ENCODE measurements at regions not wholly inside any gene's neighbourhood (a gene's known extent, or its start where the extent isn't known, plus 50 kb on each side); places are given as distances from the start of the nearest gene placed in this dataset.
"Not testable (repeated sequence)": the region's sequence is repeated elsewhere in the genome, so short reads cannot be mapped to it uniquely, and the experiment has no call there.

- no peak for DNase-seq
- no peaks in the 10 kb centered on the region for H3K4me1 Mint-ChIP-seq
- no peaks in the 10 kb centered on the region for H3K9me3 Mint-ChIP-seq
- H3K36me3 Mint-ChIP-seq (ENCODE audit: low read depth): no peaks in the 10 kb centered on the region
- H3K27ac Mint-ChIP-seq: no peak overlapping the region
- no peak overlapping the region for H3K4me3 Mint-ChIP-seq
- ATAC-seq: no peak
- H3K27me3 Mint-ChIP-seq: no peaks in the 10 kb centered on the region
Measured at GRCh38 chr10:57925045-57925444, 342.6 kb downstream of the IPMK start.

- Mint-ChIP-seq H3K4me1 (no peaks in the 10 kb centered on the region), H3K27ac (no peak overlapping the region), H3K36me3 (ENCODE audit: low read depth) (no peaks in the 10 kb centered on the region), H3K4me3 (no peak overlapping the region), H3K27me3 (no peaks in the 10 kb centered on the region), H3K9me3 (no peaks in the 10 kb centered on the region)
- DNase-seq: no peak
- no peak for ATAC-seq
Measured at GRCh38 chr10:57921140-57921539, 346.6 kb downstream of the IPMK start.

GRCh38 chr10:57919864-57920263 is 347.8 kb downstream of the IPMK start:
- DNase-seq (no peak), ATAC-seq (no peak)
- Mint-ChIP-seq H3K4me3 (no peak overlapping the region), H3K36me3 (ENCODE audit: low read depth) (no peaks in the 10 kb centered on the region), H3K27ac (no peak overlapping the region), H3K9me3 (no peaks in the 10 kb centered on the region), H3K4me1 (no peaks in the 10 kb centered on the region), H3K27me3 (no peaks in the 10 kb centered on the region)

GRCh38 chr10:57917019-57917418 is 350.7 kb downstream of the IPMK start:
- Mint-ChIP-seq H3K36me3 (ENCODE audit: low read depth) (no peaks in the 10 kb centered on the region), H3K4me3 (no peak overlapping the region), H3K4me1 (no peaks in the 10 kb centered on the region), H3K27me3 (no peaks in the 10 kb centered on the region), H3K27ac (no peak overlapping the region), H3K9me3 (no peaks in the 10 kb centered on the region)
- DNase-seq: no peak
- ATAC-seq: no peak

GRCh38 chr10:57905861-57906260 is 361.8 kb downstream of the IPMK start:
- H3K27me3 Mint-ChIP-seq: no peaks in the 10 kb centered on the region
- H3K4me3 Mint-ChIP-seq: no peak overlapping the region
- no peaks in the 10 kb centered on the region for H3K9me3 Mint-ChIP-seq
- H3K36me3 Mint-ChIP-seq (ENCODE audit: low read depth): no peaks in the 10 kb centered on the region
- no peak overlapping the region for H3K27ac Mint-ChIP-seq
- ATAC-seq: no peak
- H3K4me1 Mint-ChIP-seq: no peaks in the 10 kb centered on the region
- DNase-seq: no peak

GRCh38 chr10:57905010-57905409 is 362.7 kb downstream of the IPMK start:
- DNase-seq (no peak), ATAC-seq (no peak)
- Mint-ChIP-seq H3K36me3 (ENCODE audit: low read depth) (no peaks in the 10 kb centered on the region), H3K4me3 (no peak overlapping the region), H3K27me3 (no peaks in the 10 kb centered on the region), H3K27ac (no peak overlapping the region), H3K9me3 (no peaks in the 10 kb centered on the region), H3K4me1 (no peaks in the 10 kb centered on the region)

GRCh38 chr10:57898231-57898630 is 369.5 kb downstream of the IPMK start:
- Mint-ChIP-seq H3K4me1 (no peaks in the 10 kb centered on the region), H3K27me3 (no peaks in the 10 kb centered on the region), H3K27ac (no peak overlapping the region), H3K36me3 (ENCODE audit: low read depth) (no peaks in the 10 kb centered on the region), H3K9me3 (no peaks in the 10 kb centered on the region), H3K4me3 (no peak overlapping the region)
- ATAC-seq (no peak), DNase-seq (no peak)

- Mint-ChIP-seq H3K36me3 (ENCODE audit: low read depth) (no peaks in the 10 kb centered on the region), H3K27ac (no peak overlapping the region), H3K9me3 (no peaks in the 10 kb centered on the region), H3K27me3 (no peaks in the 10 kb centered on the region), H3K4me3 (no peak overlapping the region), H3K4me1 (no peaks in the 10 kb centered on the region)
- no peak for ATAC-seq
- no peak for DNase-seq
Measured at GRCh38 chr10:57897611-57898010, 370.1 kb downstream of the IPMK start.

- no peaks in the 10 kb centered on the region for H3K4me1 Mint-ChIP-seq
- H3K27ac Mint-ChIP-seq: no peak overlapping the region
- ATAC-seq: no peak
- H3K36me3 Mint-ChIP-seq (ENCODE audit: low read depth): no peaks in the 10 kb centered on the region
- no peaks in the 10 kb centered on the region for H3K27me3 Mint-ChIP-seq
- no peak for DNase-seq
- H3K9me3 Mint-ChIP-seq: no peaks in the 10 kb centered on the region
- no peak overlapping the region for H3K4me3 Mint-ChIP-seq
Measured at GRCh38 chr10:57894361-57894760, 373.3 kb downstream of the IPMK start.

GRCh38 chr10:57891201-57892006 is 376.3 kb downstream of the IPMK start:
- Mint-ChIP-seq H3K4me3 (no peak overlapping the region), H3K27me3 (no peaks in the 10 kb centered on the region), H3K27ac (no peak overlapping the region), H3K36me3 (ENCODE audit: low read depth) (no peaks in the 10 kb centered on the region), H3K9me3 (peaks cover 7% of the 10 kb centered on the region), H3K4me1 (no peaks in the 10 kb centered on the region)
- ATAC-seq (no peak), DNase-seq (no peak)

GRCh38 chr10:57890691-57891090 is 377.0 kb downstream of the IPMK start:
- H3K4me3 Mint-ChIP-seq: no peak overlapping the region
- no peaks in the 10 kb centered on the region for H3K4me1 Mint-ChIP-seq
- no peaks in the 10 kb centered on the region for H3K36me3 Mint-ChIP-seq (ENCODE audit: low read depth)
- no peaks in the 10 kb centered on the region for H3K27me3 Mint-ChIP-seq
- ATAC-seq (no peak), DNase-seq (no peak)
- H3K27ac Mint-ChIP-seq: no peak overlapping the region
- H3K9me3 Mint-ChIP-seq: peaks cover 7% of the 10 kb centered on the region

- not testable (repeated sequence) for H3K27ac Mint-ChIP-seq; H3K27me3 Mint-ChIP-seq; H3K4me1 Mint-ChIP-seq; ATAC-seq; DNase-seq; H3K4me3 Mint-ChIP-seq; H3K36me3 Mint-ChIP-seq (ENCODE audit: low read depth); H3K9me3 Mint-ChIP-seq
Measured at GRCh38 chr10:57885618-57885968, 382.1 kb downstream of the IPMK start.

GRCh38 chr10:57884965-57885617 is 382.6 kb downstream of the IPMK start:
- Mint-ChIP-seq H3K4me1 (no peaks in the 10 kb centered on the region), H3K4me3 (no peak overlapping the region), H3K9me3 (peaks cover 7% of the 10 kb centered on the region), H3K27ac (no peak overlapping the region), H3K36me3 (ENCODE audit: low read depth) (no peaks in the 10 kb centered on the region), H3K27me3 (no peaks in the 10 kb centered on the region)
- DNase-seq (no peak), ATAC-seq (no peak)

- Mint-ChIP-seq H3K36me3 (ENCODE audit: low read depth) (no peaks in the 10 kb centered on the region), H3K4me1 (no peaks in the 10 kb centered on the region), H3K9me3 (peaks cover 7% of the 10 kb centered on the region), H3K4me3 (no peak overlapping the region), H3K27ac (no peak overlapping the region), H3K27me3 (no peaks in the 10 kb centered on the region)
- ATAC-seq (no peak), DNase-seq (no peak)
Measured at GRCh38 chr10:57884407-57884806, 383.3 kb downstream of the IPMK start.

GRCh38 chr10:57880446-57881227 is 387.1 kb downstream of the IPMK start:
- Mint-ChIP-seq H3K36me3 (ENCODE audit: low read depth) (no peaks in the 10 kb centered on the region), H3K27me3 (no peaks in the 10 kb centered on the region), H3K4me1 (no peaks in the 10 kb centered on the region), H3K4me3 (no peak overlapping the region), H3K9me3 (no peaks in the 10 kb centered on the region), H3K27ac (no peak overlapping the region)
- DNase-seq (no peak), ATAC-seq (no peak)

All from activated naive CD8-positive, alpha-beta T cell treated with anti-CD3 and anti-CD28 coated beads, Interleukin-2, amount 50 U/mL, for 24 hours (primary cell).